GM12878 (cell line): ENCODE measurements at regions not wholly inside any gene's neighbourhood (a gene's known extent, or its start where the extent isn't known, plus 50 kb on each side); places are given as distances from the start of the nearest gene placed in this dataset.

Source experiments
- ATAC-seq: fragments of 200-7000 bp; cut with Tn5 transposase; 3 replicates; pipeline ENCODE4 v1.9.1; 2020; ENCODE audit warnings: mild to moderate bottlenecking, moderate library complexity
- BruUV-seq: library from RNA; stranded (reverse); fragments of 400-500 nt; replicated peaks from 2 replicates; lab custom pipeline; 2021; lab: Mats Ljungman, UMichigan
- CTCF ChIA-PET: fragments of 300-600 bp; sonication (Branson Sonifier 250); formaldehyde crosslinking; extraction: SDS; loops from one replicate; lab custom pipeline; 2021; ENCODE audit warnings: inconsistent platforms; lab: Yijun Ruan, JAX
- POLR2A ChIA-PET: fragments of 350-600 bp; formaldehyde crosslinking; extraction: SDS; loops from one replicate; lab custom pipeline; 2021; ENCODE audit warnings: inconsistent platforms; lab: Charles Lee
- RAD21 ChIA-PET: fragments of 300-600 bp; sonication (Branson Sonifier 250); formaldehyde crosslinking; loops from one replicate; lab custom pipeline; 2023; ENCODE audit warnings: antibody characterized with exemption; ENCODE audit not compliant: unreplicated experiment; lab: Charles Lee
- SMC1A ChIA-PET: fragments of 300-600 bp; sonication (Branson Sonifier 250); formaldehyde crosslinking; loops from one replicate; lab custom pipeline; 2023; ENCODE audit not compliant: unreplicated experiment, uncharacterized antibody; lab: Charles Lee
- DNase-seq: peaks from one replicate; pipeline ENCODE4 v3.0.0-alpha.2; 2011; ENCODE audit warnings: low read depth, low spot score
- FAIRE-seq: peaks from 3 replicates; lab custom pipeline; 2011; peaks lifted over from hg19 to GRCh38; lab: Jason Lieb, UNC
- H2AFZ ChIP-seq: 2 replicates; pipeline ENCODE4 v1.6.0; 2011; ENCODE audit warnings: low read depth, low read length, control low read depth; ENCODE audit not compliant: control insufficient read depth
- H3K27ac ChIP-seq: 2 replicates; pipeline ENCODE4 v1.5.1; 2011; ENCODE audit warnings: control low read depth; ENCODE audit not compliant: control insufficient read depth, insufficient read depth
- H3K27me3 ChIP-seq, 2 experiments: replicated peaks in 1 of 2; 2 replicates each; pipeline versions ENCODE4 v1.6.0 to v1.6.1; 2011; ENCODE audit warnings: low read length in 1 of 2; ENCODE audit not compliant: control insufficient read depth in 2 of 2, insufficient read depth in 2 of 2
- H3K36me3 ChIP-seq, 2 experiments: 2 replicates each; pipeline ENCODE4 v1.5.1; 2011; ENCODE audit warnings: low read length in 1 of 2; ENCODE audit not compliant: control insufficient read depth in 2 of 2, insufficient read depth in 2 of 2
- H3K4me1 ChIP-seq: 2 replicates; pipeline ENCODE4 v1.6.1; 2011; ENCODE audit warnings: mild to moderate bottlenecking, low read length, moderate library complexity, mixed read lengths; ENCODE audit not compliant: control insufficient read depth, insufficient read depth
- H3K4me2 ChIP-seq: 2 replicates; pipeline ENCODE4 v1.6.0; 2011; ENCODE audit warnings: control low read depth; ENCODE audit not compliant: control insufficient read depth, insufficient read depth
- H3K4me3 ChIP-seq: fragments of 200-600 bp; sonication (generic); 2 replicates; pipeline ENCODE4 v1.5.1; 2016
- H3K79me2 ChIP-seq: 2 replicates; pipeline ENCODE4 v1.6.0; 2011; ENCODE audit warnings: low read length; ENCODE audit not compliant: control insufficient read depth, insufficient read depth
- H3K9ac ChIP-seq: 2 replicates; pipeline ENCODE4 v1.8.0; 2011; ENCODE audit warnings: low read length, control low read depth, mixed read lengths; ENCODE audit not compliant: control insufficient read depth, insufficient read depth
- H3K9me3 ChIP-seq: replicated peaks from 3 replicates; pipeline ENCODE4 v1.5.1; 2011; ENCODE audit warnings: mild to moderate bottlenecking, low read length; ENCODE audit not compliant: control insufficient read depth, insufficient read depth
- H4K20me1 ChIP-seq: 2 replicates; pipeline ENCODE4 v1.6.0; 2011; ENCODE audit not compliant: control insufficient read depth, insufficient read depth
- BCLAF1 ChIP-seq: fragments of 450-650 bp; IDR thresholded peaks from 2 replicates; pipeline ENCODE4 v1.6.1; 2017; ENCODE audit warnings: antibody characterized with exemption, mild to moderate bottlenecking, moderate library complexity
- CBX5 ChIP-seq: sonication (generic); IDR thresholded peaks from 2 replicates; pipeline ENCODE4 v1.6.1; 2016; ENCODE audit warnings: low read depth, moderate library complexity, mild to moderate bottlenecking, inconsistent platforms
- KLF5 ChIP-seq: fragments of 450-650 bp; IDR thresholded peaks from 2 replicates; pipeline ENCODE4 v1.6.1; 2014; ENCODE audit warnings: mild to moderate bottlenecking; ENCODE audit not compliant: partially characterized antibody
- MEF2B ChIP-seq: fragments of 450-650 bp; IDR thresholded peaks from 2 replicates; pipeline ENCODE4 v1.6.1; 2018; ENCODE audit warnings: mild to moderate bottlenecking, moderate library complexity; ENCODE audit not compliant: partially characterized antibody, poor library complexity, severe bottlenecking
- PAX8 ChIP-seq: fragments of 450-650 bp; IDR thresholded peaks from 2 replicates; pipeline ENCODE4 v1.6.1; 2017; ENCODE audit warnings: mild to moderate bottlenecking, moderate library complexity
- RAD21 ChIP-seq: IDR thresholded peaks from 2 replicates; pipeline ENCODE4 v1.6.1; 2011; ENCODE audit warnings: mild to moderate bottlenecking, low read depth, low read length, moderate library complexity; ENCODE audit not compliant: insufficient read depth
- WGBS: methylation state at CpG from one replicate; pipeline ENCODE4 v1.1.6; 2016; ENCODE audit warnings: low lambda C conversion rate; ENCODE audit not compliant: insufficient replicate concordance, insufficient coverage; ENCODE audit errors: missing lambda C conversion rate; 5-methylcytosine and 5-hydroxymethylcytosine counted together
- in situ Hi-C: fragments of 300-500 bp; cut with MboI; formaldehyde crosslinking; loops from 9 replicates; pipeline ENCODE4 v1.14.3; 2018; ENCODE audit warnings: mixed read lengths
- intact Hi-C: fragments of 100-400 bp; cut with micrococcal nuclease; formaldehyde crosslinking; loops from one replicate; pipeline ENCODE4 v1.14.2; 2022; ENCODE audit not compliant: unreplicated experiment

GRCh38 chr3:6222069-6222468 is 638.8 kb upstream of the GRM7 start (continued):
- TF ChIP-seq MEF2B (no peak), CBX5 (no peak)

GRCh38 chr3:6223572-6223971 is 637.3 kb upstream of the GRM7 start:
- RAD21 ChIA-PET, result interaction anchor here (1.2 kb wide), 1 partner anchor 27 kb away, joined by 3 read pairs; no protein-coding TSS in a partner anchor
- no peak overlapping the region for H3K9ac ChIP-seq
- CTCF ChIA-PET, result interaction anchor here (1.1 kb wide), 1 partner anchor 20 kb away, joined by 3 read pairs; no protein-coding TSS in a partner anchor
- no peaks in the 10 kb centered on the region; the same call in 1 of the 3 replicates for H3K9me3 ChIP-seq
- no peak overlapping the region for H3K27ac ChIP-seq
- H3K4me3 ChIP-seq, result no peak overlapping the region
- TF ChIP-seq KLF5, result no peak
- no peak for TF ChIP-seq PAX8
- no peak for TF ChIP-seq RAD21
- TF ChIP-seq BCLAF1, result no peak
- ATAC-seq (peak; percentile 26; the same call in 1 of the 3 replicates), FAIRE-seq (no peak), DNase-seq (no peak)
- no peak overlapping the region for H2AFZ ChIP-seq
- H3K4me2 ChIP-seq, result no peak overlapping the region
- H3K4me1 ChIP-seq, result no peaks in the 10 kb centered on the region; the same call in 1 of the 2 replicates
- intact Hi-C loops, result no loop called here
- no peaks in the 10 kb centered on the region for H4K20me1 ChIP-seq
- SMC1A ChIA-PET, result no interaction called here
- in situ Hi-C loops, result no loop called here
- H3K79me2 ChIP-seq, result no peaks in the 10 kb centered on the region
- POLR2A ChIA-PET, result no interaction called here
- H3K27me3 ChIP-seq, result no peaks in the 10 kb centered on the region
- 86% methylated on average over 3 of the region's 3 CpGs for WGBS
- no TSS peak for BruUV-seq
- no peaks in the 10 kb centered on the region for H3K36me3 ChIP-seq
